ENCODE measurements at regions not wholly inside any gene's neighbourhood (a gene's known extent, or its start where the extent isn't known, plus 50 kb on each side); places are given as distances from the start of the nearest gene placed in this dataset.
"Not testable (repeated sequence)": the region's sequence is repeated elsewhere in the genome, so short reads cannot be mapped to it uniquely, and the experiment has no call there.

GRCh38 chrX:456146-456545 is 69.4 kb upstream of the PPP2R3B start:
- Mint-ChIP-seq H3K4me3 (no peak overlapping the region), H3K4me1 (no peaks in the 10 kb centered on the region), H3K27ac (no peak overlapping the region), H3K36me3 (no peaks in the 10 kb centered on the region), H3K27me3 (no peaks in the 10 kb centered on the region), H3K9me3 (ENCODE audit: low read depth) (peaks cover 12% of the 10 kb centered on the region)
- no peak for DNase-seq
- ATAC-seq, result no peak
- CTCF ChIA-PET, result no interaction called here

- Mint-ChIP-seq H3K9me3 (ENCODE audit: low read depth) (peaks cover 18% of the 10 kb centered on the region), H3K36me3 (peaks cover 1% of the 10 kb centered on the region), H3K4me3 (no peak overlapping the region), H3K4me1 (no peaks in the 10 kb centered on the region), H3K27ac (no peak overlapping the region), H3K27me3 (no peaks in the 10 kb centered on the region)
- ATAC-seq, result no peak
- DNase-seq, result no peak
- CTCF ChIA-PET, result no interaction called here
These were observed 70.0 kb upstream of the PPP2R3B start for GRCh38 chrX:456551-457291.

- peaks cover 3% of the 10 kb centered on the region for H3K36me3 Mint-ChIP-seq
- no peak for ATAC-seq
- H3K4me1 Mint-ChIP-seq, result no peaks in the 10 kb centered on the region
- peaks cover 23% of the 10 kb centered on the region for H3K9me3 Mint-ChIP-seq (ENCODE audit: low read depth)
- CTCF ChIA-PET, result no interaction called here
- no peak for DNase-seq
- H3K4me3 Mint-ChIP-seq, result no peak overlapping the region
- no peak overlapping the region for H3K27ac Mint-ChIP-seq
- no peaks in the 10 kb centered on the region for H3K27me3 Mint-ChIP-seq
These were observed 70.6 kb upstream of the PPP2R3B start for GRCh38 chrX:457292-457679.

GRCh38 chrX:458631-459061 is 71.9 kb upstream of the PPP2R3B start:
- Mint-ChIP-seq H3K9me3 (ENCODE audit: low read depth) (peaks cover 26% of the 10 kb centered on the region), H3K27ac (no peak overlapping the region), H3K27me3 (no peaks in the 10 kb centered on the region), H3K36me3 (peaks cover 3% of the 10 kb centered on the region), H3K4me3 (no peak overlapping the region), H3K4me1 (no peaks in the 10 kb centered on the region)
- CTCF ChIA-PET, result no interaction called here
- no peak for ATAC-seq
- DNase-seq, result no peak

GRCh38 chrX:459611-460010 is 72.9 kb upstream of the PPP2R3B start:
- peaks cover 3% of the 10 kb centered on the region for H3K36me3 Mint-ChIP-seq
- CTCF ChIA-PET, result no interaction called here
- H3K27me3 Mint-ChIP-seq, result no peaks in the 10 kb centered on the region

GRCh38 chrX:460116-460515 is 73.4 kb upstream of the PPP2R3B start:
- Mint-ChIP-seq H3K36me3 (peaks cover 3% of the 10 kb centered on the region), H3K4me3 (no peak overlapping the region), H3K9me3 (ENCODE audit: low read depth) (peaks cover 22% of the 10 kb centered on the region), H3K27me3 (no peaks in the 10 kb centered on the region), H3K27ac (no peak overlapping the region), H3K4me1 (no peaks in the 10 kb centered on the region)
- CTCF ChIA-PET, result no interaction called here
- DNase-seq (no peak), ATAC-seq (no peak)

More at GRCh38 chrX:459611-460010, 72.9 kb upstream of the PPP2R3B start:
- Mint-ChIP-seq H3K9me3 (ENCODE audit: low read depth) (peaks cover 26% of the 10 kb centered on the region), H3K27ac (no peak overlapping the region), H3K4me3 (no peak overlapping the region), H3K4me1 (no peaks in the 10 kb centered on the region)
- no peak for ATAC-seq
- no peak for DNase-seq

GRCh38 chrX:460823-461640 is 74.3 kb upstream of the PPP2R3B start:
- DNase-seq, result no peak
- no peak for ATAC-seq
- H3K4me1 Mint-ChIP-seq, result no peaks in the 10 kb centered on the region
- H3K4me3 Mint-ChIP-seq, result no peak overlapping the region
- H3K36me3 Mint-ChIP-seq, result peaks cover 3% of the 10 kb centered on the region
- H3K27me3 Mint-ChIP-seq, result no peaks in the 10 kb centered on the region
- CTCF ChIA-PET, result no interaction called here
- H3K9me3 Mint-ChIP-seq (ENCODE audit: low read depth), result peaks cover 22% of the 10 kb centered on the region
- H3K27ac Mint-ChIP-seq, result no peak overlapping the region

- H3K4me3 Mint-ChIP-seq, result no peak overlapping the region
- H3K27ac Mint-ChIP-seq, result no peak overlapping the region
- no peak for ATAC-seq
- peaks cover 16% of the 10 kb centered on the region for H3K9me3 Mint-ChIP-seq (ENCODE audit: low read depth)
- CTCF ChIA-PET, result no interaction called here
- peaks cover 3% of the 10 kb centered on the region for H3K36me3 Mint-ChIP-seq
- DNase-seq, result no peak
- no peaks in the 10 kb centered on the region for H3K27me3 Mint-ChIP-seq
- H3K4me1 Mint-ChIP-seq, result no peaks in the 10 kb centered on the region
These were observed 76.1 kb upstream of the PPP2R3B start for GRCh38 chrX:462853-463252.

GRCh38 chrX:465418-466215 is 78.9 kb upstream of the PPP2R3B start:
- Mint-ChIP-seq H3K4me1 (no peaks in the 10 kb centered on the region), H3K27ac (no peak overlapping the region), H3K9me3 (ENCODE audit: low read depth) (peaks cover 18% of the 10 kb centered on the region), H3K36me3 (peaks cover 3% of the 10 kb centered on the region), H3K4me3 (no peak overlapping the region), H3K27me3 (no peaks in the 10 kb centered on the region)
- no peak for DNase-seq
- CTCF ChIA-PET, result no interaction called here
- no peak for ATAC-seq

- DNase-seq, H3K27ac Mint-ChIP-seq, ATAC-seq, CTCF ChIA-PET, H3K4me3 Mint-ChIP-seq, H3K4me1 Mint-ChIP-seq, H3K27me3 Mint-ChIP-seq, H3K36me3 Mint-ChIP-seq: not testable (repeated sequence)
- H3K9me3 Mint-ChIP-seq (ENCODE audit: low read depth), result peaks cover 13% of the 10 kb centered on the region
These were observed 80.1 kb upstream of the PPP2R3B start for GRCh38 chrX:466836-467235.

- H3K9me3 Mint-ChIP-seq (ENCODE audit: low read depth); ATAC-seq; H3K4me3 Mint-ChIP-seq; H3K27ac Mint-ChIP-seq; H3K4me1 Mint-ChIP-seq; H3K36me3 Mint-ChIP-seq; H3K27me3 Mint-ChIP-seq; DNase-seq; CTCF ChIA-PET: not testable (repeated sequence)
These were observed 81.0 kb upstream of the PPP2R3B start for GRCh38 chrX:467686-468085.

- ATAC-seq (no peak), DNase-seq (no peak)
- CTCF ChIA-PET, result no interaction called here
- no peaks in the 10 kb centered on the region for H3K36me3 Mint-ChIP-seq
- peaks cover 14% of the 10 kb centered on the region for H3K9me3 Mint-ChIP-seq (ENCODE audit: low read depth)
- no peaks in the 10 kb centered on the region for H3K4me1 Mint-ChIP-seq
- no peak overlapping the region for H3K27ac Mint-ChIP-seq
- H3K4me3 Mint-ChIP-seq, result no peak overlapping the region
- no peaks in the 10 kb centered on the region for H3K27me3 Mint-ChIP-seq
These were observed 82.3 kb upstream of the PPP2R3B start for GRCh38 chrX:468979-469378.

GRCh38 chrX:470686-471085 is 84.0 kb upstream of the PPP2R3B start:
- Mint-ChIP-seq H3K9me3 (ENCODE audit: low read depth) (peaks cover 17% of the 10 kb centered on the region), H3K27me3 (no peaks in the 10 kb centered on the region), H3K4me3 (no peak overlapping the region), H3K36me3 (no peaks in the 10 kb centered on the region), H3K27ac (no peak overlapping the region), H3K4me1 (no peaks in the 10 kb centered on the region)
- CTCF ChIA-PET, result no interaction called here
- no peak for ATAC-seq
- DNase-seq, result no peak

- Mint-ChIP-seq H3K4me3 (no peak overlapping the region), H3K36me3 (no peaks in the 10 kb centered on the region), H3K9me3 (ENCODE audit: low read depth) (peaks cover 17% of the 10 kb centered on the region), H3K27ac (no peak overlapping the region), H3K27me3 (no peaks in the 10 kb centered on the region), H3K4me1 (no peaks in the 10 kb centered on the region)
- DNase-seq, result no peak
- CTCF ChIA-PET, result no interaction called here
- ATAC-seq, result no peak
These were observed 84.6 kb upstream of the PPP2R3B start for GRCh38 chrX:471281-471680.

Measured in activated CD8-positive, alpha-beta memory T cell treated with anti-CD3 and anti-CD28 coated beads, Interleukin-2, amount 10 ng/mL, durations not matched to agents 7 days and 5 days (primary cell).